Stimulated activated naive CD4-positive, alpha-beta T cell (primary cell): ENCODE measurements at regions not wholly inside any gene's neighbourhood (a gene's known extent, or its start where the extent isn't known, plus 50 kb on each side); places are given as distances from the start of the nearest gene placed in this dataset.

Source experiments
- DNase-seq, 6 experiments: peaks; one replicate each; lab custom pipeline; 2025; lab: John Stamatoyannopoulos, UW

DNA sequence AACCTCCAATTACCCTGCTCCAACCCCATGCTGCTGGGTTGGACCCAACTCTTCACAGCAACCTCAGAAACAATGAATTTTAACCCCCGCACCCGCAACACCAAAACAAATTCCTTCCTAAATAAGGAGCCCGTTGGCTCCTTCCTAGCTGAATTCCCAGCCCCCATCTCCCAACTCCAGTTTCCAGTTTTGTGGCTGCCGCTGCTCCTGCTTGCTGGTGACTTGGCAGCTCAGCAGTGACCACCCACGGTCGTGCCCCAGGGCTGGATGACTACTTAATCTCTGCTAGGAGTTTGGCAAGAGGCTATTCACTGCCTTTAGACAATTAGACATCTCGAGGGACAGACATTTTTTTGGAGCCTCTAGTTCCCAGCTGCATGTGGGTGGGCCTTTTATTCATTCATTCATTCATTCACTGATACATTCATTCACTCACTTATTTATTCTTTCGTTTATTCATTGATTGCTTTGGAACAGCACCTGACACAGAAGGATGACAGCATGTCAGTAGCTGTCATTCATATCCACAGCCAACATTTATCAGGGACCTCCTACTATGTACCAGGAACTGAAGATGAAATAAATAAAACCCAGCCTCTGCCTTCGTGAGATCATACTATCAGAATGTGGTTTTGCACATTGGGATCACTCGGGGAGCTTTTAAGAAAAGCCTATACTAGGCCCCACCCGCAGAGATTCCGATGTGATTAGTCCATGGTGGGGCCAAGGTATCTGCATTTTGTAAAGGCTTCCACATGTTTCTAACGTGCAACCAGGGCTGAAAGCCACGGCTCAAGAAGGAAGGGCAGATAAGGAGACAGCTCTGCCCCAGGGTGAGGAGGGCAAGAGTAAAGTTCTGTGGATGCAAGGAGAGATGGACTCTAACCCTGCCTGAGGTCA, 256.5 kb downstream of the SHQ1 start:
- DNase-seq: no peak

DNA sequence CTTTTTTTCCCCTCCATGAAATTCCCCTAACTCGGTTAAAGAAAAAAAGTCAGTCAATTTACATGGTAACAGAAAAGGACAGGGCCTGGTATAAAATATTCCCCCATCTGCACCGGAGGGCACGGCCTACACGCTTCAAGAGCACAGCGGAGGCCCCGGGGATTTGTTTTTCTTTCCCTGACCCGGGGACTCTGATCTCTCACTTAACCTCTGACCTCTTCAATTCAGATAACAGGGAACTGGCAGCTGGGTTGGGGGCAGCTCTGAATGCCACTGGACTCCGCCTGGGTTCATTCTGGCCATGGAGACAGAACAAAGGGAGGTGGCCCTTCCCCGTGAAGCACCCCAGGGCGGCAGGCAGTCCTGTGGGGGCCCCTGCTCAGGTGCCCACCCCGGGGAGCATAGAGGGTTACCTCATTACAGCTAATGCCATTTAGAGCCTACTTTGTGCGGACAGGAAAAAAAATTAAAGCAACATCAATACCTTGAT, 257.5 kb downstream of the SHQ1 start:
- DNase-seq: no peak

DNA sequence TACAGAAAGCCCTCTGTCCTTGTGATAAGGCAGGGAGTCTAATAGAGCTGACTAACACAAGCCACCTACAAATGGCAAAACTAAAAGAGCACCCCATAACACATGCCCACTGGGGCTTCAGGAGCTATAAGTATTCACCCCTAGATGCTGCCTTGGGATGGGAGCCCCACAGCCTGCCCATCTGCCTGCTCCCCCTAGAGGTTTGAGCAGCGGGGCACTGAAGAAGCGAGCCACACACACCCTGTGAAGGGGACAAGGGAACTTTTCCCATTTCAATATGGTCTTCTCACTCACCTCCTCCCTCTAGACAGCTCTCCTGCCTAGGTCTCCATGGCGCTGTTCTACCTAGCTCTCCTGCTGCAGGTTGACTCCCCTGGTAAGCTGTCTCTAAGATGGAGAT, 261.0 kb downstream of the SHQ1 start:
- no peak for DNase-seq

DNA sequence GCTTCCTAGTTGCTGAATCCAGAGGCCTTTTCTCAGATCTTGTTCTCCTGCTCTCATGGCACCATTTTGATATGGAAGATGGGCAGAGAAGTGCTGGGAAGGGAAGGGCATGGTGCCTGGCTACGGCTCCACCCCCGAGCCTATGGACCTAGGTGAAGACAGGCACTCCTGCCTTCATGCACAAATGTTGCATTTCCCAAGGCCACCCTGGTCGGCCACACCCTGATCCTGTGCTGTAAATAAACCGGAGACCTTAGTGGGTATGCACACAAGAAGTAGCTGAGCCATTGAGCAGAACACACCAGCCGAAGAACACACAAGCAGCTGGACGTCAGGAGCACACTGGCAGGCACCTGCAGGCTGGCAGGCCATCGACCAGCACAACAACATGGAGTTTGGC, 261.6 kb downstream of the SHQ1 start:
- no peak for DNase-seq

DNA sequence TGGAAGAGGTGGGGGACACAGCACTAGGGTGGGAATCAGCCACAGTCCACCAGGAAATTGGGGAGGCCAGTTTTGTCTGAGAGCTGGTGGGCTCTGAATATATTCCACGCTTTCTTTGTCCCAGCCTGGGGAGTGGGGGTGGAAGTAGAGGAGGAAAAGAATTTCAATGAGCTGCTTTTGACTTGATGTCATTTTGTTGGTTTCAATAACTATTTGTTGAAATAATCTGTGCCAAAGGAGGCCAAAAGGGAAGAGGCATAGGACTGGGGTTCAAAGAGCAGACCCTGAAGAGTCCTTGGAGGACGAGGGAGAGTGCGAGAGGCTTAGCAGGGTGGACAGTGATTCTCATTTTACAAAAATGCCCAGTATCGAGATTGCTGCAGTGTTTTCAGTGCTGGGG, 262.3 kb downstream of the SHQ1 start:
- no peak for DNase-seq

DNA sequence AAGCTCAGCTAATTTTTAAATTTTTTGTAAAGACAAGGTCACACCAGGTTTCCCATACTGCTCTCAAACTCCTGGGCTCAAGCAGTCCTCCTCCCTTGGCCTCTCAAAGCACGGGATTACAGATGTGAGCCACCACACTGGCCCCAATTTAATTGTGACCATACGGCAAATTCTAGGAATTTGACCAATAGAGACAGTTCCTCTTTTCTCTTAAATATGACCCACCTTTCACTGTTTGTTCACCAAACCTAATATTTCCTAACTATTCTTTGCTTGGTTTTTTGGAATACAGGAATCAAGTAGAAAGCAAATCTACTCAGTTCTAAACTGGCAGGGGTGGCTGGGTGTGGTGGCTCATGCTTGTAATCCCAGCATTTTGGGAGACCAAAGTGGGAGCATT, 264.0 kb downstream of the SHQ1 start:
- DNase-seq: no peak

DNA sequence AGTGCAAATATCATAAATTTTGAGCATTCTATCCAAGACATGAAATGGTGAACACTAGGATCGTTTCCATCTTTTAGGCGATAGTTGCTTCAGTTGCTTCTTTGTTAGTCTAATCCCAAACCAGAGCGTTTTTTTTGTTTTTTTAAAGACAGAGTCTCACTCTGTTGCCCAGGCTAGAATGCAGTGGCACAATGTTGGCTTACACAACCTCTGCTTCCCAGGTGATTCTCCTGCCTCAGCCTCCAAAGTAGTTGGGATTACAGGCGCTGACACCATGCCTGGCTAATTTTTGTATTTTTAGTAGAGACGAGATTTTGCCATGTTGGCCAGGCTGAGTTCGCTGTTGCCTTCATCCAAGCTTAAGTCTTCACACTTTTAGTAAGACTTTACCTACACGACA, 265.3 kb downstream of the SHQ1 start:
- DNase-seq: no peak

DNA sequence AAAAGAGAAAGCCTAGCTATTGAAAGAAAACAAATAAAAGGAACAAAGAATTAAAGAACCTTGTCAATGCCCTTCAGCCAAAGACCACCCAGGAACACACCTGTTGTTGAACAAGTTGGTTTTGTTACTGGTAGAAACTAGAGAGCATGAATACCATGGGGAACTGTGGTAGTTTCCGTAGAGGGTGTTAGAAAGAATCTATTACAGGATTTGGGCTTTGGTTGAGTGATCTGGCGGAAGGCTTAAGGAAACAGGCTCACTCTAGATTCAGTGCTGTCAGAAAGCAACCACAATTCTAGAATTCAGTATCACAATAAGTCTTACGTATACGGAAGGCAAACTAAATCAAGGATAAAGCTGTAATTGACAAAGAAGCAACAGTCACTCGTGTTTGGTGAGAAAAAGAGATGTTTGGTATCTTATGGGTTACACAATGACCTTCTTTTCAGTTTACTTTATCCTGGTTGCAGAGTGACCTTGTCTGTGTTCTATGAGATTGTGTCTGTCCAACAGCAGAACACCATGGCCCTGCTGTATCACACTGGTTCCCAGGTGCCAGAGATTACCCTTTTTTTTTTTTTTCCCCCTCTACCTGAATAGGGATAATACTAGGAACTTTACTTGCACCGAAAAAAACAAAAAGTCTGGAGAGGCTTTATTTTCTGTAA, 265.9 kb downstream of the SHQ1 start:
- no peak for DNase-seq

DNA sequence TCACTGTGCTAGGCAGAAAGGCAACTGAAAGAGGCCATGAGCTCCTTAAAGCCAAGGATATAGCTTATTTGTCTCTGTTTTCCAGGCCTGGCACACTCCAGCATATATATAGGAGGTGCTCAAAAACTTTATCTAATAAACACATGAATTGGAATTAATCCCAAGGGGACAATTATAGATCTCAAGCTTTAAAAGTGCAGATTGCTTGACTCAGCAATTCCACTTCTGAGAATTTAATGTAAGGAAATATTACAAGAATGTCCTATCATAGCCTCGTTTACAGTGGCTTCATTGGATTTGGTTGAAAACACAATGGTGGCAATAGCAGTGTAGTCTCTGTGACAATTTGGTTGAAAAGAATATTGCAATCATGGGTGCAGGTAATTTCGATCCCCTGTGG, 267.3 kb downstream of the SHQ1 start:
- DNase-seq: no peak

DNA sequence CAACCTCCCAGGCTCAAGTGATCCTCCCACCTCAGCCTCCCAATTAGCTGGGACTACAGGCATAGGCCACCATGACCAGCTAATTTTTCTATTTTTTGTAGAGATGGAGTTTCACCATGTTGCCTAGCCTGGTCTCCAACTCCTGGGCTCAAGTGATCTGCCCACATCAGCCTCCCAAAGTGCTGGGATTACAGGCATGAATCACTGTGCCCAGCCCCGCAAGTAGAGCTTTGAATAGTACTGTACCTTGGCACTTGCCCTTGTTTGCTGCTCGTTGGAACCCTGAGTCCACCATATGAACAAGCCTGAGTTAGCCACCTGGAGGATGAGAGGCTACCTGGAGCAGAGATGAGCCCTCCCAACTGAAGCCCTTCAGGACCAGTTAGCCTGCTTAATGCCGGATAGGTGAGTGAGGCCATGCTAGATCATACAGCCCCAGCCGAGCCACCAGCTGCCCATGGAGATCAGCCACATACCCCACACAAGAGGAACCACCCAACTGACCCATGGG, 267.9 kb downstream of the SHQ1 start:
- no peak for DNase-seq

DNA sequence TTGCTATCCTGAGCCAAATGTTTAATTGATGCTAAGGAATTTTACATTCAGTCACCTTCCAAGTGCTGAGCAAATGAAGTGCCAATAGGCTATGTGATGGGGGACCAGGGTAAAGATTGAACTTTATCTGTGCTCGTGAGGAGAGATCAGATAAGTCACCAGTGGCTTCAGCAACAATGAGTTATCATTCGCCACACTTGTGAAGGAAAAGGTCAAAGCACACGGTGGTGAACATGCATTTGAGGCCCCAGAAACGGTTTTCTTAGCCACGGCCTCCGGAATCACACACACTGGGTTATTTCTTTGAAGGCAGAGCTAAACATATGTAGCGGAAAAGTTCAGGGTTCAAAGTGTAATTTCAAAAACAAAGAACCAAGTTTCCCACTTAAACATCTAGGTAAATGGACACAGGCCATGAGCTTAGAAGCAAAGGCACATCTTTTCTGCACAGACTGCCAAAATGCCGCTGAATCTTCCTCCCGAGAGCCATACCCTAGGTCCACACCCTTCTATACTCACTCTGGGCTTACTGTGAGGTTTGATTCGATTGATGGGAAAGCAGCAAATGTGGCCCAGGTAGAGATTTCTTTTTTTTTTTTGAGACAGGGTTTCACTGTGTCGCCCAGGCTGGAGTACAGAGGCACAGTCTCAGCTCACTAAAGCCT, 268.5 kb downstream of the SHQ1 start:
- no peak for DNase-seq

DNA sequence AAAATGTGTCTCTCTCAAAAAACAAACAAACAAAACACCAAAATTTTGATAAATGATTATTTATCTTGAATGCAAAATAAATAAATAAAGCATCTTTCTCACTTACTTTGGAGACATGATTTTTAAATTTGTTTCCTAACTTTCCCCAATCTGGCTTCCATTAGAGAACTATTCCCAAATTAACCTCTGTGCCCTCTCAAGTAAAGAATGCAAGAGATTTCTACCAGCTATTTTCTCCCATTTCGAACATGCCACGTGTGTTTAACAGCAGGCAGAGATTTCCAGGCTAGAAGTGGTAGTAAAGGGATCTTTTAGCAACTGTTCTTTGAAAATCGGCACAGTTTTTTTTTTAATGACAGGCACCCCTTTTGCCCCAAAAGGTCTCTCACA, 269.1 kb downstream of the SHQ1 start:
- DNase-seq: no peak

DNA sequence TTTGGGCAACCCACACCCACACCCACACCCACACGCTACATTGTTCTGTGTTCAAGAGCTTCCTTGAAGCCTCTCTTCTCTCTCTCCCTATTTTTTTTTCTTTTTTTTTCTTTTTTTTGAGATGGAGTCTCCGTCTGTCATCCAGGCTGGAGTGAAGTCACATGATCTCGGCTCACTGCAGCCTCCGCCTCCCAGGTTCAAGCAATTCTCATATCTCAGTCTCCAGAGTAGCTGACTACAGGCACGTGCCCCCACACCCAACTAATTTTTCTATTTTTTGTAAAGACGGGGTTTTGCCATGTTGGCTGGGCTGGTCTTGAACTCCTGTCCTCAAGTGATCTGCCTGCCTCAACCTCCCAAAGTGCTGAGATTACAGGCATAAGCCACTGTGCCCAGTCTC, 271.1 kb downstream of the SHQ1 start:
- DNase-seq: no peak

DNA sequence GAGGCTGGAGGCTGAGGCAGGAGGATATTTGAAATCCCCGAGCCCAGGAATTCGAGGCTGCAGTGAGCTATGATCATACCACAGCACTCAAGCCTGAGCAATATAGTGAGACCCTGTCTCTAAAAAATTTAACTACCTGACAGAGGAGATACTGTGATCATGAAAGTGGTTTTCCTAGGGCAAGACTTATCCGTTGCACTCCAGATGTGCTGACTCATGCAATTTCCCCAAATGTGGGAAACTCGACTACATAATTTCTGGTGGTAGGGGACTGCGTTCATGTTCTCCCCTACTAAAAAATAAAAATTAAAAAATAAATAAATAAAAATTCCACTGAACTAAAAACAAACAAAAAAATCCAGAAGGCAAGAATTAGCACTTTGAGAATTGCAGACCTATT, 271.7 kb downstream of the SHQ1 start:
- no peak for DNase-seq

DNA sequence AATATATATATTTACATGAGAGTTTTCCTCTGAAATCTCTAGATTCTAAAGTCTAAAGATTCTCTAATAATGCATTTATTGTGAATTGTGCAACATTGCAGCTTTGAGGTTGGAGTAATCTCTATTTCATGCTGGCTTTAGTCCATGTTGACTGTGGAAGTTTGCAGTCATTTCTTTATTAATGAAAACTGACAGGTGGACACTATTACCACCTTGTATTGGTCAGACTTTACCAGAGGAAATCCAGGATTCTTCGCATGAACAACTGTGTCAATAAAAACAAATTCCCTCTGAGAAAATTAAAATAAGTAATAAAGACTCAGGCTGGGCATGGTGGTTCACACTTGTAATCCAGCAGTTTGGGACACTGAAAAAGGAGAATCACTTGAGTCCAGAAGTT, 274.1 kb downstream of the SHQ1 start:
- DNase-seq: no peak

DNA sequence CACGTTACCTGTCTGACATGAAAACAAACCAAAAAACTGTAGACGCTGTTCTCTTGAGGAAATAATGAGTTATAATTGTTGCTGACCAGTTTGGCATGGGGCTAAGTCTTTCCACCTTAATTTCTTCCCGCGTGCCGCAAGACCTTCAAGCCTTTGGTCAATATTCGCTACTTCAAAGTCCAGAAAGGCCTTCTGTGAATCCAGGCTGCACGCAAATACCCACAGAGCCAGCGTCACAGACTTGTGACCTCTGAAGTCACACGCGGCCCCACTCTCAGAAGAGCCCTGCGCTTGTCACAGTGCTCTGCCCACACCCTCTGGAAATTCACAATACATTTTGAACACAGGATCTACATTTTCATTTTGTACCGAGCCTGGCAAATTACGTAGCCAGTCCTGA, 275.2 kb downstream of the SHQ1 start:
- no peak for DNase-seq

DNA sequence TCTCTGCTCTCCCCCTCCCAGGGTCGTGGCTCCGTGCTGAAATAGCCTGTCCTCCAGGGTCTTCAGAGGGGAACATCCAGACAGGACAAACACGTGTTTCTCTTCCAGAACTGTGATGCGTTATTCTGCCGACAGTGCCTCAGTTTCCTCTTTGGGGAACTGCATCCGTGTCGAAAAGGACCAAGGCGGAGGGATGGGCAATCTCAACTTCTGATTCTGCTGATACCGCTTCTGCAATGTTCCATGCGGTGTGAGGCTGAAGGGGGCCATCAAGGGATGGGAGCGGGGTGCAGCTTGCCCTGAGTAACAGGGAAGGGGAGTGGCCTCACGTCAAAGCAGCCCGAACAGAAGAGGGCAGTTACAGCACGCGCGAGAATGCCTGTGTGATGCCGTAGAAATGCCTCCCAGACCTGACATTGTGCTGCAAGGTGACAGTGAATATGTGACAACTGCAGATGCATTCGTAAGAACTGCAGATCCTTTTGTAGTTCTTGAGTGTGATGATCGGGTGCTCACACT, 275.7 kb downstream of the SHQ1 start:
- no peak for DNase-seq

DNA sequence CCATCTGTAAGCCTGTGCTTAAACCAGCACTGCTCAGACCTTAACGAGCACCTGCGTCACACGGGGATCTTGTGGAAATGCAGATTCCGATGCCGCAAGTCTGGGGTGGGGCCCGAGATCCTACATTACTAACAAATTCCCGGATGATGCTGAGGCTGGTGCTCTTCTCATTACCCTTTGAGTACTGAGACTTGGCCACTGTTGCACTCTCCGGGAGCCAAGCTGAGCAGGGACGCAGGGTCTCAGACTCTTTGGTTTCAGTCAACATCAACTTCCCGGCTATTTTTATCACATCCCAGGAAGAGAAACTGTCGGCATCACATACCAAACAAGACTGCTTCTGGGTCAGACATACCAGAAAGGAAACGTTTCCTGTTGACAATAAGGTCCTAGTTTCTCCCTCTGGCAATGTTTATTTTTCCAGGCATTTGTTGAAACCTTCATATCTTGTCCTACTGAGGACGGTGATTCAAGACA, 276.6 kb downstream of the SHQ1 start:
- no peak for DNase-seq

DNA sequence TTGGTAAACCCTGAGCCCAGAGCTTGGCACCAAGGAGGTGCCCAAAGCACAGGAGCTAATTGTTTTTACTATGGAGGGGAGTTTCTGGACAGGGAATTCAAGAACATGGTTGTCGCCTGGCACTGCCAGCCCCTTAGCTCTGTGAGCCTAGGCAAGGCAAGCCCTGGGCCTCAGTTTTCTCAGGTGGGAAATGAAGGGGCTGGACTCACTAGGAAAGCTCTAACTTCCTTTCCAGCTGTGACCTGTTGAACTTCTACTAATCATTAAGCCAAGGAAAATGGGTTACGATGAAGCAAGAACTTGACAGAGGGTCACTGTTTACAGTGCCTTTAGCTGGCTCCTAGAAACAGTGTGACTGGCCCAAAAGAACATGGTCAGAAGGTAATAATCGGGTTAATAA, 277.2 kb downstream of the SHQ1 start:
- DNase-seq: no peak

DNA sequence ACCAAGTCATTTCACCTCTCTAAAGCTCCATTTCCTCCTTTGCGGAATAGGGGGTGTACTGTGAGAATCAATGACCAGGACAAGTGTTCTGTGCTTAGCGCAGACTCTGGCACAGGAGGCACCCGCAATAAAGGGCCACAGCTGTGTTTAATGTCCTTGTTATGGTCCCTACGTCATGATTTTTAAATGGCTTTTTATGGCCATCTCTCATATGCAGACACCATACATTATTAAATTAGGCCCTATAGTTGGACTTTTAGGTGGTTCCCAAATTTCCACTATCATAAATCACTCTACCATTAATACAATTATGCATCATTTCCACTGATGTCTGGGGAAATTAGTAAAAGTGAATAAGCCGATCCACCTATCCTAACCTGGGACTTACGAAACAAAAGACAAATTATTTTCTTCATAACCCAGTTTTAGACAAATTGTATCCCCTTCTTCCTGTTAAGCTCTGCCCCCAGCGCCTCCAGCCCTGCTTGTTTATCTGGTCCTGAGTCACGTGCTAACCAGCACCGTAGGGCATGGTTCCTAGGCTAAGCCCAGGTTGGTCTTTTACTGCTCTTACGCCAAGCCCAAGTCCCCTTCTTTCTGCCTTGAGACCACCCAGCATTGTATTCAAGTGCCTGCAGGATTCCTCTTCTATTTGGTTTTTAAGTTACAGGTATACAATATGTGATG, 278.3 kb downstream of the SHQ1 start:
- DNase-seq: no peak

DNA sequence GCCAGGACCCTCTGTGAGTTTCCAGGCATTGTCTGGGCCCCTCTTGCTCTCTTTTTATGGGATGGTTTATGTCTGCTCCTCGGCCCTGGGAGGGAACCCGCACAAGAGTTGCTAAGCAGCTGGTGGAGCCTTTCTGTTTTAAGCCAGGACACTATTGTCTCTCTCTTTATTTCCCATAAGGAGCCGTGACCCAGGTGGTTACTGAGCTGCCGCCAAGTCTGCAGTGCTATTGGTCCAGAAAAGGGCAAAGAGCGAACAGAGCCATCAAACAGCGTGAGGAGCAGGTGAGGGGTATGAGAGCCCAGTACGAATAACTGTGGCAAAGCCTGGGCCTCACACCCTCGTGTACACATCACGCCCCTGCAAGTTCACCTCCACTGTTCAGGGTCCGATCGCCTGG, 280.2 kb downstream of the SHQ1 start:
- DNase-seq: no peak

DNA sequence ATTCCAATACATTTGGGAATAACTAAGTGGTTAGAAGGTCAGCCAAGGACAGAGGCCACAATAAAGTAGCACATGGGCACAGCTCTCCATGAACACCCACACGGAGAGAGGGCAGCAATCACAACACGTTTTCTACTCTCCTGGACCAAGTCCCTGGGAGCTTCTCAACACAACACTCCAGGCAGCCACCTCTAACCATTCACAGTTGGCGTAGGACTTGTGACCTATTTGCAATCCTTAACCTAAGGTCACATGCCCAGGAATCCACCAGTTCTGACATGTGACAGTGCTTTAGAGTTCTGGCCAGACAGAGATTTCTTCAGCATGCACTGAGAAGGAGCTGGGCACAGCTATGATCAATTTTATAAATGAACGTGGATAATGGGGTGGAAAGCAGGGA, 280.8 kb downstream of the SHQ1 start:
- DNase-seq: no peak
